Left ventricle myocardium inferior (tissue), 1 donor: ENCODE measurements at regions not wholly inside any gene's neighbourhood (a gene's known extent, or its start where the extent isn't known, plus 50 kb on each side); places are given as distances from the start of the nearest gene placed in this dataset.

Source experiments
- DNase-seq: peaks from one replicate; pipeline ENCODE4 v3.0.0-alpha.2; 2020
- H3K27ac ChIP-seq: fragments of 200-600 bp; replicated peaks from 2 replicates; pipeline ENCODE4 v1.8.0; 2021
- H3K27me3 ChIP-seq: fragments of 200-600 bp; 2 replicates; pipeline ENCODE4 v1.8.0; 2021; ENCODE audit warnings: low read depth
- H3K36me3 ChIP-seq: fragments of 200-600 bp; 2 replicates; pipeline ENCODE4 v1.8.0; 2021
- H3K4me1 ChIP-seq: fragments of 200-600 bp; 2 replicates; pipeline ENCODE4 v1.8.0; 2021
- H3K4me3 ChIP-seq: fragments of 200-600 bp; 2 replicates; pipeline ENCODE4 v1.8.0; 2021; ENCODE audit warnings: mild to moderate bottlenecking, moderate library complexity
- H3K9me3 ChIP-seq: fragments of 200-600 bp; replicated peaks from 2 replicates; pipeline ENCODE4 v1.8.0; 2021
- intact Hi-C: fragments of 100-400 bp; cut with micrococcal nuclease; formaldehyde crosslinking; loops from one replicate; pipeline ENCODE4 v1.11.0; 2022
- TF ChIP-seq, protein P1 (sequence below): fragments of 200-600 bp; IDR thresholded peaks from 2 replicates; pipeline ENCODE4 v1.8.0; 2021; ENCODE audit warnings: antibody characterized with exemption, mild to moderate bottlenecking, borderline replicate concordance
- donor health status: DM: no; HTN: yes; CAD: no; lungs with severe emphysema.

DNA sequence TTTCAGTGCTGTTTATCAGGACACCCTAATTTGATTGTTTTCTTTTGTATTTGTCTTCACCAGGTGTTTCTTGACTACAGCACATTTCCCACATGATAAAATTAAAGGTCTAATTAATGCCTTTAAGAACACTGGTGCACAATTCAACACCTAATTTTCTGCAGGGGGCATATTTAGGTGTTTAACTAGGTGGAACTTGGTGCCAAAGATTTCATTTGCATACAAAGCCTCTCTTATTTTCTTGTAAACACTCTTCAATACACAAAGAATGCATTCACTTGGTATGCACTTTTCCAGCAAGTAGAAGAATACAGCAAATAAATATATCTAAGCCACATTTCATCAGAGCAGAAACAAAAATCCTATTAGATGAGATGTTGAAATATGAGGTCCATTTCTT, 646.2 kb upstream of the FOXG1 start:
- Histone ChIP-seq H3K4me1 (no peaks in the 10 kb centered on the region), H3K27me3 (no peaks in the 10 kb centered on the region)

DNA sequence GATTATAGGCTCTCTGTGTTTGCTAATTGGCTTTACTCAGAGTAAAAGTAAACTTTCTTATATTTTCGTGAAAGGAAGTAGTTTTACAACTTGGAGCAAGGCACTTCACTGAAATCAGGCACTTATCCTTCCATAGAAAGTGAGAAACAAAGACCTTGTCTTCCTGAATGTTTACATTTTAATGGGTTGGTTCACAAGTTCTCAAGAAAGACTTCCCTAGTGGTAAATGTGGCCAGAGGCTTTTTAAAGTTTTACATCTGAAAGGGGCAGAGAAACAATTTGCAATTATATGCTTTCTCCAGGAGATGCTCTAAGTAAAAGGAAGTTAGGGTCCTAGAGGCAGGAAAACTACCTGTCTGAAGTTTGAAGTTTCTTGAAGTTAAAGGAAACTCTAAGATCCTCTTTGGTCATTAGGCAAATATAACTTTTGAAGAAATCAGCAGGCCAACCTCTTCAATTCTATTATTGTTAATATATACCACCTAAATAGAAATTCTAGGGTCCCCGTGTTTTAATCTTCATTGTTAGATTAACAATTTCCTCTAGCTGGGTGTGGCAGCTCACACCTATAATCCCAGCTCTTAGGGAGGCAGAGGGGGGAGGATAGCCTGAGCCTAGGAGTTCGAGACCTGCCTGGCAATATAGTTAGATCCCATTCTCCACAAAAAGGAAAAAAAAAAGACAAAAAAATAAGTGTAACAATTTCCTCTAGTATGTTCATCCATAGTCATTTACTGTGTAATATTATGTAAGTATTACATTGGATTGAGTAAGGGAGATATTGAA, 644.9 kb upstream of the FOXG1 start:
- H3K27me3 ChIP-seq: no peaks in the 10 kb centered on the region
- no peak overlapping the region for H3K4me3 ChIP-seq
- no peak for DNase-seq
- intact Hi-C loops: no loop called here
- no peaks in the 10 kb centered on the region for H3K36me3 ChIP-seq
- no peak overlapping the region for H3K27ac ChIP-seq
- H3K4me1 ChIP-seq: no peaks in the 10 kb centered on the region
- TF ChIP-seq, protein P1, sequence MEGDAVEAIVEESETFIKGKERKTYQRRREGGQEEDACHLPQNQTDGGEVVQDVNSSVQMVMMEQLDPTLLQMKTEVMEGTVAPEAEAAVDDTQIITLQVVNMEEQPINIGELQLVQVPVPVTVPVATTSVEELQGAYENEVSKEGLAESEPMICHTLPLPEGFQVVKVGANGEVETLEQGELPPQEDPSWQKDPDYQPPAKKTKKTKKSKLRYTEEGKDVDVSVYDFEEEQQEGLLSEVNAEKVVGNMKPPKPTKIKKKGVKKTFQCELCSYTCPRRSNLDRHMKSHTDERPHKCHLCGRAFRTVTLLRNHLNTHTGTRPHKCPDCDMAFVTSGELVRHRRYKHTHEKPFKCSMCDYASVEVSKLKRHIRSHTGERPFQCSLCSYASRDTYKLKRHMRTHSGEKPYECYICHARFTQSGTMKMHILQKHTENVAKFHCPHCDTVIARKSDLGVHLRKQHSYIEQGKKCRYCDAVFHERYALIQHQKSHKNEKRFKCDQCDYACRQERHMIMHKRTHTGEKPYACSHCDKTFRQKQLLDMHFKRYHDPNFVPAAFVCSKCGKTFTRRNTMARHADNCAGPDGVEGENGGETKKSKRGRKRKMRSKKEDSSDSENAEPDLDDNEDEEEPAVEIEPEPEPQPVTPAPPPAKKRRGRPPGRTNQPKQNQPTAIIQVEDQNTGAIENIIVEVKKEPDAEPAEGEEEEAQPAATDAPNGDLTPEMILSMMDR: no peak
- peaks cover 17% of the 10 kb centered on the region for H3K9me3 ChIP-seq

More for the DNA sequence above, 646.2 kb upstream of the FOXG1 start:
- Histone ChIP-seq H3K9me3 (peaks cover 24% of the 10 kb centered on the region), H3K36me3 (no peaks in the 10 kb centered on the region), H3K27ac (no peak overlapping the region), H3K4me3 (no peak overlapping the region)
- DNase-seq: no peak
- intact Hi-C loops: no loop called here
- TF ChIP-seq, protein P1: no peak

DNA sequence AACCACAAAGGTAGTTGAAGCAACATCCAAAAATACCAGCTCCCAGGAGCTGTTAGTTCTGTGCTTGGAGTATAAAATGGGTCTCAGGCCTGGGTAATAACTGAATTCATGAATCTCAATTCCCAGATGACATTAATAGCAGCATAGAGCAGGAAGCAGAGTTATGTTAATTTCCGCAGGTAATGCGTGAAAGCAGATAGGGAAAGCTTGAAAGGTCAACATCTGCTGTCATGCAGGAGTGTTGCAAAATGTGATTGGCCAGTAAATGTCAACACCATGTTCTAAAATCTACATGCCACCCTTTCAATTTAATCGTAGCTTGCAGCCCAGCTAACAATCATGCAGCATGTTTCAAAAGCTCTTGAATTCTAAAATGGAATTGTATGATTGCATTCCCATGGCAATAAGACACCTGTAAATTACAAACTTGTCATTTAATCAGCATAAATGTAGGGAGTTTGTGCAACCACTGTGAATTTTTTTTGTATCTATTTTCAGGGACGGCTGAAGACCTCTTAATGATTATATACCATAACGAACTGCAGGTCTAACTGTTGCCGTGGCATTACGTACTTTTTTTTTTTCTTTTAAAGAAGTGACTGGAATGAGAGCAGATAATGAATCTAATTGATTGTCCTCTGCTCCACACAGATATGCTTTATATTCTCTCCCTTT, 635.8 kb upstream of the FOXG1 start:
- H3K4me3 ChIP-seq: no peak overlapping the region
- no peak for DNase-seq
- no peaks in the 10 kb centered on the region for H3K36me3 ChIP-seq
- intact Hi-C loops: no loop called here
- H3K27me3 ChIP-seq: no peaks in the 10 kb centered on the region
- peaks cover 26% of the 10 kb centered on the region for H3K9me3 ChIP-seq
- no peaks in the 10 kb centered on the region for H3K4me1 ChIP-seq
- H3K27ac ChIP-seq: no peak overlapping the region
- TF ChIP-seq, protein P1: no peak

DNA sequence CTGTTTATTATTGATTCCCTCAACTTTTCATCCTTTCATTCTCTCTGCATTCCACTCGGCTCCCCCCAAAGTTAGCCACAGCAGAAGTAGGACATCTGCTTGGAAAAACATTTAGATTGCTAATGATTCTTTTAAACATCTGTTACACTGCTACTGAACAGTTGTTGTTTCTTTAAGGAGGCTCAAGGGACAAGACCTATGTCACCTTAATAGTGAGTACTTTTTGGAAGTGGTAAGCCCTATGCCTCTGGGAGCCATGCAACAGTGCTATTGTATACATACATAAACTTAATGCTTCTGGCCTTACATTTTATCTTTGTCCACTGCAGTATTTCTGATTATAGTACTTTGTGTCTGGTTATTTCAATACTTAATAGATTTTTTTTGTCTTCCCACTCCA, 628.2 kb upstream of the FOXG1 start:
- DNase-seq: no peak
- peaks cover 20% of the 10 kb centered on the region for H3K9me3 ChIP-seq
- H3K4me3 ChIP-seq: no peak overlapping the region
- intact Hi-C loops: no loop called here
- H3K4me1 ChIP-seq: no peaks in the 10 kb centered on the region
- TF ChIP-seq, protein P1: no peak
- H3K36me3 ChIP-seq: no peaks in the 10 kb centered on the region
- H3K27me3 ChIP-seq: no peaks in the 10 kb centered on the region
- no peak overlapping the region for H3K27ac ChIP-seq

DNA sequence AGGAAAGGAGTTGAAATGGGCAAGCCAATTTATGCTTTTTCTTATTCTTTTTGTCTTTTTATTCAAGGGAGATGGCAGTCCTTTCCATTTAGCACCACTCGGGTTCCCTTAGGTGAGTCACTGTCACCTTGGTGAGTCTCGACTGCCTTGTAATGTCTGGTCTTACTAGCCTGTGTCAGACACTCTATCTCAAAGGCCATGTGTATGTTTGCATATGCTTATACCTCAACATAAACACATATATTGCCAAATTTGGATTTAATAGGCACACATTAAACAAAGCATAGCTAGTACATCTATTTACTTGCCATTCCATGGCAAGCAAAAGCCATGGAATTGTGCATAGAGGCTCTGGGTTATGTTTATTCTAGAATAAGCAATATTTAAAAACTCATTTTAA, 624.9 kb upstream of the FOXG1 start:
- no peak for DNase-seq
- no peak overlapping the region for H3K27ac ChIP-seq
- no peaks in the 10 kb centered on the region for H3K36me3 ChIP-seq
- no peaks in the 10 kb centered on the region for H3K27me3 ChIP-seq
- no peaks in the 10 kb centered on the region for H3K4me1 ChIP-seq
- no peaks in the 10 kb centered on the region for H3K9me3 ChIP-seq
- intact Hi-C loops: no loop called here
- TF ChIP-seq, protein P1: no peak
- no peak overlapping the region for H3K4me3 ChIP-seq
